ENCODE measurements at regions not wholly inside any gene's neighbourhood (a gene's known extent, or its start where the extent isn't known, plus 50 kb on each side); places are given as distances from the start of the nearest gene placed in this dataset.

- H3K4me1 Mint-ChIP-seq = no peaks in the 10 kb centered on the region
- 20% methylated on average over 1 of the region's 2 CpGs for WGBS (ENCODE audit: insufficient coverage)
- intact Hi-C loops (cut with micrococcal nuclease) = no loop called here
These were observed 312.0 kb downstream of the PDGFC start for GRCh38 chr4:156659570-156659969.

DNA sequence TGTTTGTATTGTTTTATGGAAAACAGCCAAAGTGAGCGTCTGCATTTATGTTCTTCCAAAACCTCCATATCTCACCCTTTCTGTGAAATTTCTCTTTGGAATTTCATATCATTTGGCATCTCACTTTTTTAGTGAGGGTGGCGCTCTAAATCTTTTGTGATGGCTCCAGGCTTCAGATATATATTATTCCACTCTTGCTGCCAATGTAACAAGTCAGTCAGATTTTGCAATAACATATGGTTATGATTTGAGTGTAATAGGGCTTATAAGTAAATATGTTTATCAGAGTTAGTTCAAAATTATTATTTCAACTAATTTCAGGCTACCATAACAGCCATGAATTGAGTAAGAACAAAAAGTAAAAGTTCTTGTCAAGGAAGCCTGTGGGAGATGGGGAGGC is 314.7 kb downstream of the PDGFC start:
- no peaks in the 10 kb centered on the region for H3K79me2 ChIP-seq (ENCODE audit: control insufficient read depth, insufficient read depth, low read length)
- no peaks in the 10 kb centered on the region for H3K4me1 Mint-ChIP-seq
- H3K27ac ChIP-seq (ENCODE audit: low read length in 2 of 2) = no peak overlapping the region
- no peaks in the 10 kb centered on the region for H3K27me3 Mint-ChIP-seq
- no peak overlapping the region for H3K4me2 ChIP-seq (replicated peaks; ENCODE audit: low read depth, low read length, poor library complexity, severe bottlenecking)
- no peak overlapping the region for H3K4me3 Mint-ChIP-seq
- no peak overlapping the region for H2AFZ ChIP-seq (ENCODE audit: insufficient read depth, low read depth, low read length, poor library complexity, severe bottlenecking)
- H3K27me3 ChIP-seq (replicated peaks in 1 of 4; ENCODE audit: control extremely low read depth in 1 of 4, control insufficient read depth in 3 of 4, insufficient read depth in 4 of 4, low read length in 3 of 4) = no peaks in the 10 kb centered on the region
- POLR2A ChIA-PET = no interaction called here
- DNase-seq = no peak
- H3K9me3 Mint-ChIP-seq (ENCODE audit: insufficient read depth) = no peaks in the 10 kb centered on the region
- WGBS (ENCODE audit: insufficient coverage) = no CpG with 5 or more reads among the region's 2 CpGs
- H3K9me3 ChIP-seq (ENCODE audit: control extremely low read depth in 1 of 3, control insufficient read depth in 2 of 3, insufficient read depth in 1 of 3, low read length in 2 of 3) = peaks cover 0 to 8% (median 0%) of the 10 kb centered on the region in 3 donors
- H4K20me1 ChIP-seq (ENCODE audit: control insufficient read depth, insufficient read depth, low read length, poor library complexity, severe bottlenecking) = no peaks in the 10 kb centered on the region
- H3K27ac Mint-ChIP-seq = no peak overlapping the region
- CTCF ChIA-PET = no interaction called here
- no peak for ATAC-seq (ENCODE audit: low read depth)
- intact Hi-C loops (cut with micrococcal nuclease) = no loop called here
- no peaks in the 10 kb centered on the region for H3K36me3 ChIP-seq (replicated peaks in 1 of 2; ENCODE audit: control extremely low read depth in 1 of 2, control insufficient read depth in 1 of 2, extremely low read depth in 1 of 2, insufficient read depth in 2 of 2, low read length in 1 of 2)
- no peak overlapping the region for H3K4me3 ChIP-seq (ENCODE audit: control extremely low read depth in 1 of 5, extremely low read depth in 1 of 5, insufficient read depth in 1 of 5, low read depth in 2 of 5, low read length in 4 of 5)
- TF ChIP-seq, protein P1, sequence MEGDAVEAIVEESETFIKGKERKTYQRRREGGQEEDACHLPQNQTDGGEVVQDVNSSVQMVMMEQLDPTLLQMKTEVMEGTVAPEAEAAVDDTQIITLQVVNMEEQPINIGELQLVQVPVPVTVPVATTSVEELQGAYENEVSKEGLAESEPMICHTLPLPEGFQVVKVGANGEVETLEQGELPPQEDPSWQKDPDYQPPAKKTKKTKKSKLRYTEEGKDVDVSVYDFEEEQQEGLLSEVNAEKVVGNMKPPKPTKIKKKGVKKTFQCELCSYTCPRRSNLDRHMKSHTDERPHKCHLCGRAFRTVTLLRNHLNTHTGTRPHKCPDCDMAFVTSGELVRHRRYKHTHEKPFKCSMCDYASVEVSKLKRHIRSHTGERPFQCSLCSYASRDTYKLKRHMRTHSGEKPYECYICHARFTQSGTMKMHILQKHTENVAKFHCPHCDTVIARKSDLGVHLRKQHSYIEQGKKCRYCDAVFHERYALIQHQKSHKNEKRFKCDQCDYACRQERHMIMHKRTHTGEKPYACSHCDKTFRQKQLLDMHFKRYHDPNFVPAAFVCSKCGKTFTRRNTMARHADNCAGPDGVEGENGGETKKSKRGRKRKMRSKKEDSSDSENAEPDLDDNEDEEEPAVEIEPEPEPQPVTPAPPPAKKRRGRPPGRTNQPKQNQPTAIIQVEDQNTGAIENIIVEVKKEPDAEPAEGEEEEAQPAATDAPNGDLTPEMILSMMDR (IDR thresholded peaks at IDR 0.05) = no peak
- TF ChIP-seq EZH2 (IDR thresholded peaks at IDR 0.05; ENCODE audit: borderline replicate concordance, insufficient read depth, low read depth, low read length, poor library complexity, severe bottlenecking) = no peak
- H3K4me1 ChIP-seq (ENCODE audit: control insufficient read depth in 2 of 2, insufficient read depth in 2 of 2, low read length in 2 of 2) = no peaks in the 10 kb centered on the region
- no peak overlapping the region for H3K9ac ChIP-seq (ENCODE audit: low read length)

More at GRCh38 chr4:156659570-156659969, 312.0 kb downstream of the PDGFC start:
- TF ChIP-seq, protein P1 (IDR thresholded peaks at IDR 0.05) = no peak
- no peak for TF ChIP-seq EZH2 (IDR thresholded peaks at IDR 0.05; ENCODE audit: borderline replicate concordance, insufficient read depth, low read depth, low read length, poor library complexity, severe bottlenecking)
- DNase-seq (no peak), ATAC-seq (ENCODE audit: low read depth) (no peak)
- Histone ChIP-seq H3K79me2 (ENCODE audit: control insufficient read depth, insufficient read depth, low read length) (no peaks in the 10 kb centered on the region), H3K36me3 (replicated peaks in 1 of 2; ENCODE audit: control extremely low read depth in 1 of 2, control insufficient read depth in 1 of 2, extremely low read depth in 1 of 2, insufficient read depth in 2 of 2, low read length in 1 of 2) (no peaks in the 10 kb centered on the region), H4K20me1 (ENCODE audit: control insufficient read depth, insufficient read depth, low read length, poor library complexity, severe bottlenecking) (no peaks in the 10 kb centered on the region), H3K4me2 (replicated peaks; ENCODE audit: low read depth, low read length, poor library complexity, severe bottlenecking) (no peak overlapping the region), H3K27ac (ENCODE audit: low read length in 2 of 2) (no peak overlapping the region), H3K27me3 (replicated peaks in 1 of 4; ENCODE audit: control extremely low read depth in 1 of 4, control insufficient read depth in 3 of 4, insufficient read depth in 4 of 4, low read length in 3 of 4) (no peaks in the 10 kb centered on the region), H2AFZ (ENCODE audit: insufficient read depth, low read depth, low read length, poor library complexity, severe bottlenecking) (no peak overlapping the region), H3K9me3 (ENCODE audit: control extremely low read depth in 1 of 3, control insufficient read depth in 2 of 3, insufficient read depth in 1 of 3, low read length in 2 of 3) (peaks cover 0 to 4% (median 0%) of the 10 kb centered on the region in 3 donors), H3K9ac (ENCODE audit: low read length) (no peak overlapping the region), H3K4me3 (ENCODE audit: control extremely low read depth in 1 of 5, extremely low read depth in 1 of 5, insufficient read depth in 1 of 5, low read depth in 2 of 5, low read length in 4 of 5) (no peak overlapping the region), H3K4me1 (ENCODE audit: control insufficient read depth in 2 of 2, insufficient read depth in 2 of 2, low read length in 2 of 2) (no peaks in the 10 kb centered on the region)
- Mint-ChIP-seq H3K4me3 (no peak overlapping the region), H3K27me3 (no peaks in the 10 kb centered on the region), H3K27ac (no peak overlapping the region), H3K9me3 (ENCODE audit: insufficient read depth) (no peaks in the 10 kb centered on the region)
- CTCF ChIA-PET = no interaction called here
- POLR2A ChIA-PET = no interaction called here

Measured in B cell (primary cell).